ENCODE measurements at regions not wholly inside any gene's neighbourhood (a gene's known extent, or its start where the extent isn't known, plus 50 kb on each side); places are given as distances from the start of the nearest gene placed in this dataset.

GRCh38 chr5:103340132-103340531 is 81.6 kb downstream of the MACIR start:
- TF ChIP-seq EZH2phosphoT487 (IDR thresholded peaks at IDR 0.05; ENCODE audit: borderline replicate concordance), result no peak
- TF ChIP-seq CTCF (conservative IDR thresholded peaks at IDR 0.05; ENCODE audit: low read length), result no peak
- Histone ChIP-seq H2AFZ (ENCODE audit: low read length) (no peak overlapping the region), H3K36me3 (ENCODE audit: insufficient read depth, low read length) (no peaks in the 10 kb centered on the region), H3K4me2 (ENCODE audit: low read depth, low read length, poor library complexity, severe bottlenecking) (no peak overlapping the region), H3K9me2 (replicated peaks; ENCODE audit: low read depth, low read length) (no peaks in the 10 kb centered on the region), H3K79me2 (ENCODE audit: insufficient read depth, low read length) (no peaks in the 10 kb centered on the region), H3K27me3 (ENCODE audit: insufficient read depth, low read length, poor library complexity, severe bottlenecking) (no peaks in the 10 kb centered on the region), H3F3A (ENCODE audit: low read depth) (no peaks in the 10 kb centered on the region), H4K20me1 (ENCODE audit: insufficient read depth, low read length, poor library complexity, severe bottlenecking) (no peaks in the 10 kb centered on the region), H3K9ac (ENCODE audit: low read depth, low read length, poor library complexity, severe bottlenecking) (no peak overlapping the region), H3K9me3 (ENCODE audit: insufficient read depth, low read depth, low read length) (no peaks in the 10 kb centered on the region), H3K4me1 (ENCODE audit: insufficient read depth, low read length, poor library complexity, severe bottlenecking) (no peaks in the 10 kb centered on the region), H3K4me3 (ENCODE audit: low read length, poor library complexity, severe bottlenecking) (no peak overlapping the region)

- Histone ChIP-seq H3K27me3 (ENCODE audit: insufficient read depth, low read length, poor library complexity, severe bottlenecking) (no peaks in the 10 kb centered on the region), H3K9ac (ENCODE audit: low read depth, low read length, poor library complexity, severe bottlenecking) (no peak overlapping the region), H3K4me3 (ENCODE audit: low read length, poor library complexity, severe bottlenecking) (no peak overlapping the region), H3K36me3 (ENCODE audit: insufficient read depth, low read length) (no peaks in the 10 kb centered on the region), H3F3A (ENCODE audit: low read depth) (no peaks in the 10 kb centered on the region), H3K79me2 (ENCODE audit: insufficient read depth, low read length) (no peaks in the 10 kb centered on the region), H4K20me1 (ENCODE audit: insufficient read depth, low read length, poor library complexity, severe bottlenecking) (no peaks in the 10 kb centered on the region), H3K9me2 (replicated peaks; ENCODE audit: low read depth, low read length) (no peaks in the 10 kb centered on the region), H2AFZ (ENCODE audit: low read length) (no peak overlapping the region), H3K9me3 (ENCODE audit: insufficient read depth, low read depth, low read length) (no peaks in the 10 kb centered on the region), H3K4me2 (ENCODE audit: low read depth, low read length, poor library complexity, severe bottlenecking) (no peak overlapping the region), H3K4me1 (ENCODE audit: insufficient read depth, low read length, poor library complexity, severe bottlenecking) (no peaks in the 10 kb centered on the region)
- TF ChIP-seq EZH2phosphoT487 (IDR thresholded peaks at IDR 0.05; ENCODE audit: borderline replicate concordance) (no peak), CTCF (conservative IDR thresholded peaks at IDR 0.05; ENCODE audit: low read length) (no peak)
Measured at GRCh38 chr5:103336941-103337340, 78.4 kb downstream of the MACIR start.

- no peaks in the 10 kb centered on the region for H3F3A ChIP-seq (ENCODE audit: low read depth)
- TF ChIP-seq EZH2phosphoT487 (IDR thresholded peaks at IDR 0.05; ENCODE audit: borderline replicate concordance) (no peak), CTCF (conservative IDR thresholded peaks at IDR 0.05; ENCODE audit: low read length) (no peak)
- no peak overlapping the region for H3K4me2 ChIP-seq (ENCODE audit: low read depth, low read length, poor library complexity, severe bottlenecking)
- no peaks in the 10 kb centered on the region for H4K20me1 ChIP-seq (ENCODE audit: insufficient read depth, low read length, poor library complexity, severe bottlenecking)
- H3K79me2 ChIP-seq (ENCODE audit: insufficient read depth, low read length), result no peaks in the 10 kb centered on the region
- no peaks in the 10 kb centered on the region for H3K9me2 ChIP-seq (replicated peaks; ENCODE audit: low read depth, low read length)
- no peak overlapping the region for H2AFZ ChIP-seq (ENCODE audit: low read length)
- H3K27me3 ChIP-seq (ENCODE audit: insufficient read depth, low read length, poor library complexity, severe bottlenecking), result no peaks in the 10 kb centered on the region
- no peaks in the 10 kb centered on the region for H3K4me1 ChIP-seq (ENCODE audit: insufficient read depth, low read length, poor library complexity, severe bottlenecking)
- no peaks in the 10 kb centered on the region for H3K9me3 ChIP-seq (ENCODE audit: insufficient read depth, low read depth, low read length)
- H3K4me3 ChIP-seq (ENCODE audit: low read length, poor library complexity, severe bottlenecking), result no peak overlapping the region
- no peak overlapping the region for H3K9ac ChIP-seq (ENCODE audit: low read depth, low read length, poor library complexity, severe bottlenecking)
- H3K36me3 ChIP-seq (ENCODE audit: insufficient read depth, low read length), result no peaks in the 10 kb centered on the region
Measured at GRCh38 chr5:103333376-103333775, 74.8 kb downstream of the MACIR start.

All from Loucy (cell line).